Mesodermal cell (in vitro differentiated cells): ENCODE measurements at regions not wholly inside any gene's neighbourhood (a gene's known extent, or its start where the extent isn't known, plus 50 kb on each side); places are given as distances from the start of the nearest gene placed in this dataset.

Experiments
- H3K27ac ChIP-seq: 2 replicates; pipeline ENCODE4 v1.7.0; 2013; ENCODE audit warnings: mild to moderate bottlenecking, low read depth, low read length, moderate library complexity; ENCODE audit not compliant: severe bottlenecking
- H3K36me3 ChIP-seq: 2 replicates; pipeline ENCODE4 v1.7.1; 2013; ENCODE audit warnings: mild to moderate bottlenecking, low read length, moderate library complexity; ENCODE audit not compliant: control insufficient read depth, insufficient read depth
- H3K4me1 ChIP-seq: one replicate; pipeline ENCODE4 v1.7.1; 2013; ENCODE audit warnings: mild to moderate bottlenecking, low read length; ENCODE audit not compliant: insufficient read depth, control insufficient read depth, poor library complexity, severe bottlenecking
- H3K4me3 ChIP-seq: 2 replicates; pipeline ENCODE4 v1.7.0; 2013; ENCODE audit warnings: low read length, control low read depth, mild to moderate bottlenecking; ENCODE audit not compliant: insufficient read depth, poor library complexity, severe bottlenecking; ENCODE audit errors: extremely low read depth
- H3K9me3 ChIP-seq: 2 replicates; pipeline ENCODE4 v1.7.1; 2013; ENCODE audit warnings: mild to moderate bottlenecking, low read length, moderate library complexity; ENCODE audit not compliant: control insufficient read depth
- WGBS, 2 experiments: methylation state at CpG; one replicate each; pipeline ENCODE4 v1.1.5; 2013; ENCODE audit warnings: missing lambda C conversion rate in 2 of 2; ENCODE audit not compliant: insufficient coverage in 2 of 2; 5-methylcytosine and 5-hydroxymethylcytosine counted together

GRCh38 chr9:129506041-129506440 lies 114.9 kb downstream of the C9orf50 start:
- peaks cover 19% of the 10 kb centered on the region for H3K9me3 ChIP-seq
- H3K27ac ChIP-seq = no peak overlapping the region
- no peak overlapping the region for H3K4me3 ChIP-seq
- WGBS, 2 experiments = 92 to 97% methylated on average over 8 to 11 of the region's 13 CpGs
- peaks cover 11% of the 10 kb centered on the region for H3K4me1 ChIP-seq
- H3K36me3 ChIP-seq = peaks cover 6% of the 10 kb centered on the region

GRCh38 chr9:129505270-129505902 lies 115.5 kb downstream of the C9orf50 start:
- Histone ChIP-seq H3K4me1 (peaks cover 16% of the 10 kb centered on the region), H3K27ac (no peak overlapping the region), H3K36me3 (peaks cover 6% of the 10 kb centered on the region), H3K4me3 (no peak overlapping the region), H3K9me3 (peaks cover 13% of the 10 kb centered on the region)
- 92% methylated on average over 17 to 22 of the region's 22 CpGs for WGBS, 2 experiments

GRCh38 chr9:129504404-129504803 lies 116.5 kb downstream of the C9orf50 start:
- peaks cover 26% of the 10 kb centered on the region for H3K4me1 ChIP-seq
- peaks cover 6% of the 10 kb centered on the region for H3K9me3 ChIP-seq
- H3K4me3 ChIP-seq = no peak overlapping the region
- H3K36me3 ChIP-seq = peaks cover 6% of the 10 kb centered on the region
- WGBS, 2 experiments = 100% methylated on average over 1 of the region's 1 CpG
- no peak overlapping the region for H3K27ac ChIP-seq

GRCh38 chr9:129501771-129502319 lies 119.1 kb downstream of the C9orf50 start:
- H3K27ac ChIP-seq = no peak overlapping the region
- WGBS, 2 experiments = 94 to 95% methylated on average over 4 of the region's 4 CpGs
- no peaks in the 10 kb centered on the region for H3K9me3 ChIP-seq
- peaks cover 41% of the 10 kb centered on the region for H3K4me1 ChIP-seq
- H3K36me3 ChIP-seq = peaks cover 13% of the 10 kb centered on the region
- no peak overlapping the region for H3K4me3 ChIP-seq

GRCh38 chr9:129500863-129501770 lies 119.8 kb downstream of the C9orf50 start:
- Histone ChIP-seq H3K4me3 (no peak overlapping the region), H3K27ac (peak overlapping the region; percentile 93), H3K36me3 (peaks cover 13% of the 10 kb centered on the region), H3K4me1 (peaks cover 46% of the 10 kb centered on the region), H3K9me3 (no peaks in the 10 kb centered on the region)
- WGBS, 2 experiments = 94 to 95% methylated on average over 11 of the region's 12 CpGs

GRCh38 chr9:129500161-129500862 lies 120.6 kb downstream of the C9orf50 start:
- H3K4me3 ChIP-seq = no peak overlapping the region
- no peaks in the 10 kb centered on the region for H3K9me3 ChIP-seq
- H3K27ac ChIP-seq = peak overlapping the region; percentile 93
- peaks cover 53% of the 10 kb centered on the region for H3K4me1 ChIP-seq
- peaks cover 13% of the 10 kb centered on the region for H3K36me3 ChIP-seq
- WGBS, 2 experiments = 28 to 37% methylated on average over 8 to 12 of the region's 18 CpGs

GRCh38 chr9:129498451-129499384 lies 122.2 kb downstream of the C9orf50 start:
- Histone ChIP-seq H3K27ac (peak overlapping the region; percentile 96), H3K4me3 (no peak overlapping the region), H3K4me1 (peaks cover 64% of the 10 kb centered on the region), H3K36me3 (peaks cover 16% of the 10 kb centered on the region), H3K9me3 (no peaks in the 10 kb centered on the region)
- 93 to 94% methylated on average over 6 to 7 of the region's 7 CpGs for WGBS, 2 experiments

- H3K36me3 ChIP-seq = peaks cover 14% of the 10 kb centered on the region
- no peaks in the 10 kb centered on the region for H3K9me3 ChIP-seq
- 77 to 78% methylated on average over 8 of the region's 8 CpGs for WGBS, 2 experiments
- H3K4me1 ChIP-seq = peaks cover 65% of the 10 kb centered on the region
- peak overlapping the region; percentile 96 for H3K27ac ChIP-seq
- peak overlapping the region; percentile 56 for H3K4me3 ChIP-seq
These were observed 123.0 kb downstream of the C9orf50 start for GRCh38 chr9:129497813-129498450.

GRCh38 chr9:129497005-129497812 lies 123.7 kb downstream of the C9orf50 start:
- H3K9me3 ChIP-seq = no peaks in the 10 kb centered on the region
- WGBS, 2 experiments = 18 to 19% methylated on average over 6 of the region's 16 CpGs
- peak overlapping the region; percentile 56 for H3K4me3 ChIP-seq
- H3K4me1 ChIP-seq = peaks cover 63% of the 10 kb centered on the region
- H3K36me3 ChIP-seq = peaks cover 18% of the 10 kb centered on the region
- H3K27ac ChIP-seq = peak overlapping the region; percentile 96
